Sigmoid colon (tissue), 6 donors: ENCODE measurements at regions not wholly inside any gene's neighbourhood (a gene's known extent, or its start where the extent isn't known, plus 50 kb on each side); places are given as distances from the start of the nearest gene placed in this dataset.
"Not testable (repeated sequence)": the region's sequence is repeated elsewhere in the genome, so short reads cannot be mapped to it uniquely, and the experiment has no call there.

Experiments used
- DNase-seq: peaks from one replicate; pipeline ENCODE4 v3.0.0-alpha.2; 2019
- H3K27ac ChIP-seq, 4 donors: fragments of 200-600 bp; sonication (generic); one replicate each; pipeline ENCODE4 v1.5.1; 2016 to 2019; ENCODE audit warnings: mild to moderate bottlenecking in 1 of 4
- H3K27me3 ChIP-seq, 3 donors: fragments of 200-600 bp; sonication (generic); one replicate each; pipeline ENCODE4 v1.5.1; 2019; ENCODE audit warnings: mild to moderate bottlenecking in 1 of 3
- H3K36me3 ChIP-seq, 4 donors: fragments of 200-600 bp; sonication (generic); one replicate each; pipeline ENCODE4 v1.5.1; 2016 to 2019
- H3K4me1 ChIP-seq, 4 donors: fragments of 200-600 bp; sonication (generic); one replicate each; pipeline ENCODE4 v1.5.1; 2017 to 2019
- H3K4me3 ChIP-seq, 4 donors: fragments of 200-600 bp; sonication (generic); one replicate each; pipeline ENCODE4 v1.5.1; 2017 to 2019; ENCODE audit warnings: mild to moderate bottlenecking in 2 of 4, moderate library complexity in 1 of 4
- H3K9me3 ChIP-seq, 4 donors: fragments of 200-600 bp in 3 of 4; sonication (generic) in 3 of 4; one replicate each; pipeline versions ENCODE4 v1.5.1 to v1.6.1; 2013 to 2019
- CTCF ChIP-seq, 4 experiments: fragments of 450-650 bp in 3 of 4; fragments of 200-600 bp in 1 of 4; IDR thresholded peaks; one replicate each; pipeline ENCODE4 v1.5.1; 2016 to 2019; ENCODE audit warnings: antibody characterized with exemption in 4 of 4, mild to moderate bottlenecking in 3 of 4, moderate library complexity in 2 of 4
- EP300 ChIP-seq, 4 donors: sonication (generic); formaldehyde crosslinking; IDR thresholded peaks; one replicate each; pipeline ENCODE4 v1.6.1; 2017; ENCODE audit warnings: antibody characterized with exemption in 4 of 4
- POLR2A ChIP-seq, 2 donors: fragments of 450-650 bp; IDR thresholded peaks; one replicate each; pipeline ENCODE4 v1.6.1; 2016; ENCODE audit warnings: antibody characterized with exemption in 2 of 2, mild to moderate bottlenecking in 2 of 2, moderate library complexity in 2 of 2
- POLR2AphosphoS5 ChIP-seq, 4 donors: sonication (generic); formaldehyde crosslinking; IDR thresholded peaks; one replicate each; pipeline ENCODE4 v1.6.1; 2017; ENCODE audit warnings: antibody characterized with exemption in 4 of 4
- WGBS, 2 donors: extraction: QIAGEN DNeasy Blood & Tissue Kit; methylation state at CpG; one replicate each; pipeline ENCODE4 v1.1.7; 2013; 5-methylcytosine and 5-hydroxymethylcytosine counted together
- intact Hi-C: fragments of 100-400 bp; cut with DNase I; formaldehyde crosslinking; loops from one replicate; pipeline ENCODE4 v1.15.1; 2023
- donor health status: healthy with polysubstance abuse.
- donor health status: healthy.

- Histone ChIP-seq H3K36me3 (no peaks in the 10 kb centered on the region), H3K9me3 (no peaks in the 10 kb centered on the region), H3K4me1 (no peaks in the 10 kb centered on the region), H3K27me3 (no peaks in the 10 kb centered on the region), H3K4me3 (no peak overlapping the region), H3K27ac (no peak overlapping the region)
- TF ChIP-seq EP300 (IDR thresholded peaks at IDR 0.05) (no peak), POLR2A (IDR thresholded peaks at IDR 0.05) (no peak), POLR2AphosphoS5 (IDR thresholded peaks at IDR 0.05) (no peak), CTCF (IDR thresholded peaks at IDR 0.05) (no peak)
- intact Hi-C loops = no loop called here
- no peak for DNase-seq
Measured at GRCh38 chr6:137284811-137285110, 65.6 kb upstream of the IFNGR1 start.

GRCh38 chr6:137283940-137284810, 65.0 kb upstream of the IFNGR1 start:
- WGBS, 2 donors = 79 to 83% methylated on average over 9 of the region's 9 CpGs
- intact Hi-C loops = no loop called here
- Histone ChIP-seq H3K27me3 (no peaks in the 10 kb centered on the region), H3K36me3 (no peaks in the 10 kb centered on the region), H3K4me1 (no peaks in the 10 kb centered on the region), H3K4me3 (no peak overlapping the region), H3K27ac (no peak overlapping the region), H3K9me3 (no peaks in the 10 kb centered on the region)
- TF ChIP-seq POLR2AphosphoS5 (IDR thresholded peaks at IDR 0.05) (no peak), EP300 (IDR thresholded peaks at IDR 0.05) (no peak), POLR2A (IDR thresholded peaks at IDR 0.05) (no peak), CTCF (IDR thresholded peaks at IDR 0.05) (no peak)
- DNase-seq = no peak

- Histone ChIP-seq H3K36me3 (no peaks in the 10 kb centered on the region), H3K4me3 (no peak overlapping the region), H3K27ac (no peak overlapping the region), H3K27me3 (no peaks in the 10 kb centered on the region), H3K4me1 (no peaks in the 10 kb centered on the region), H3K9me3 (no peaks in the 10 kb centered on the region)
- WGBS, 2 donors = 65 to 89% methylated on average over 2 of the region's 2 CpGs
- DNase-seq = no peak
- intact Hi-C loops = no loop called here
- no peak for TF ChIP-seq POLR2A (IDR thresholded peaks at IDR 0.05)
Measured at GRCh38 chr6:137283080-137283479, 63.9 kb upstream of the IFNGR1 start.

- TF ChIP-seq CTCF (IDR thresholded peaks at IDR 0.05) (no peak), EP300 (IDR thresholded peaks at IDR 0.05) (no peak), POLR2AphosphoS5 (IDR thresholded peaks at IDR 0.05) (no peak), POLR2A (IDR thresholded peaks at IDR 0.05) (no peak)
- no peaks in the 10 kb centered on the region for H3K36me3 ChIP-seq
- H3K4me3 ChIP-seq = no peak overlapping the region
- intact Hi-C loops = no loop called here
- 57 to 84% methylated on average over 8 of the region's 8 CpGs for WGBS, 2 donors
- no peak overlapping the region for H3K27ac ChIP-seq
- no peaks in the 10 kb centered on the region for H3K9me3 ChIP-seq
- no peaks in the 10 kb centered on the region for H3K27me3 ChIP-seq
- H3K4me1 ChIP-seq = no peaks in the 10 kb centered on the region
- DNase-seq = no peak
Measured at GRCh38 chr6:137282254-137282653, 63.1 kb upstream of the IFNGR1 start.

- H3K27me3 ChIP-seq, H3K4me1 ChIP-seq, intact Hi-C loops, H3K36me3 ChIP-seq, H3K27ac ChIP-seq, H3K9me3 ChIP-seq, H3K4me3 ChIP-seq, DNase-seq: not testable (repeated sequence)
- WGBS, 2 donors = 79 to 82% methylated on average over 4 of the region's 4 CpGs
Measured at GRCh38 chr6:137279279-137279678, 60.1 kb upstream of the IFNGR1 start.
